ENCODE measurements at regions not wholly inside any gene's neighbourhood (a gene's known extent, or its start where the extent isn't known, plus 50 kb on each side); places are given as distances from the start of the nearest gene placed in this dataset.

GRCh38 chr7:67407392-67408071 lies 410.9 kb downstream of the TYW1 start:
- no peak for TF ChIP-seq CTCF (conservative IDR thresholded peaks at IDR 0.05; ENCODE audit: low read length)
- TF ChIP-seq EZH2phosphoT487 (IDR thresholded peaks at IDR 0.05; ENCODE audit: borderline replicate concordance), result no peak
- Histone ChIP-seq H3K4me1 (ENCODE audit: insufficient read depth, low read length, poor library complexity, severe bottlenecking) (no peaks in the 10 kb centered on the region), H3K9me3 (ENCODE audit: insufficient read depth, low read depth, low read length) (no peaks in the 10 kb centered on the region), H4K20me1 (ENCODE audit: insufficient read depth, low read length, poor library complexity, severe bottlenecking) (no peaks in the 10 kb centered on the region), H3K79me2 (ENCODE audit: insufficient read depth, low read length) (no peaks in the 10 kb centered on the region), H3F3A (ENCODE audit: low read depth) (no peaks in the 10 kb centered on the region), H3K36me3 (ENCODE audit: insufficient read depth, low read length) (no peaks in the 10 kb centered on the region), H2AFZ (ENCODE audit: low read length) (no peak overlapping the region), H3K9me2 (replicated peaks; ENCODE audit: low read depth, low read length) (no peaks in the 10 kb centered on the region), H3K4me2 (ENCODE audit: low read depth, low read length, poor library complexity, severe bottlenecking) (no peak overlapping the region), H3K4me3 (ENCODE audit: low read length, poor library complexity, severe bottlenecking) (no peak overlapping the region), H3K27me3 (ENCODE audit: insufficient read depth, low read length, poor library complexity, severe bottlenecking) (no peaks in the 10 kb centered on the region), H3K9ac (ENCODE audit: low read depth, low read length, poor library complexity, severe bottlenecking) (no peak overlapping the region)

- no peaks in the 10 kb centered on the region for H3K79me2 ChIP-seq (ENCODE audit: insufficient read depth, low read length)
- H3K4me2 ChIP-seq (ENCODE audit: low read depth, low read length, poor library complexity, severe bottlenecking), result no peak overlapping the region
- H3F3A ChIP-seq (ENCODE audit: low read depth), result no peaks in the 10 kb centered on the region
- no peaks in the 10 kb centered on the region for H3K9me3 ChIP-seq (ENCODE audit: insufficient read depth, low read depth, low read length)
- H3K27me3 ChIP-seq (ENCODE audit: insufficient read depth, low read length, poor library complexity, severe bottlenecking), result no peaks in the 10 kb centered on the region
- H4K20me1 ChIP-seq (ENCODE audit: insufficient read depth, low read length, poor library complexity, severe bottlenecking), result no peaks in the 10 kb centered on the region
- TF ChIP-seq CTCF (conservative IDR thresholded peaks at IDR 0.05; ENCODE audit: low read length) (no peak), EZH2phosphoT487 (IDR thresholded peaks at IDR 0.05; ENCODE audit: borderline replicate concordance) (no peak)
- no peaks in the 10 kb centered on the region for H3K9me2 ChIP-seq (replicated peaks; ENCODE audit: low read depth, low read length)
- no peaks in the 10 kb centered on the region for H3K36me3 ChIP-seq (ENCODE audit: insufficient read depth, low read length)
- H3K4me1 ChIP-seq (ENCODE audit: insufficient read depth, low read length, poor library complexity, severe bottlenecking), result no peaks in the 10 kb centered on the region
- H3K4me3 ChIP-seq (ENCODE audit: low read length, poor library complexity, severe bottlenecking), result no peak overlapping the region
- no peak overlapping the region for H3K9ac ChIP-seq (ENCODE audit: low read depth, low read length, poor library complexity, severe bottlenecking)
- no peak overlapping the region for H2AFZ ChIP-seq (ENCODE audit: low read length)
Measured at GRCh38 chr7:67408109-67408508, 411.5 kb downstream of the TYW1 start.

- Histone ChIP-seq H3K9me2 (replicated peaks; ENCODE audit: low read depth, low read length) (no peaks in the 10 kb centered on the region), H4K20me1 (ENCODE audit: insufficient read depth, low read length, poor library complexity, severe bottlenecking) (no peaks in the 10 kb centered on the region), H3K79me2 (ENCODE audit: insufficient read depth, low read length) (no peaks in the 10 kb centered on the region)
Measured at GRCh38 chr7:67413670-67414069, 417.0 kb downstream of the TYW1 start.

More at GRCh38 chr7:67413670-67414069, 417.0 kb downstream of the TYW1 start:
- Histone ChIP-seq H3K27me3 (ENCODE audit: insufficient read depth, low read length, poor library complexity, severe bottlenecking) (no peaks in the 10 kb centered on the region), H3K4me2 (ENCODE audit: low read depth, low read length, poor library complexity, severe bottlenecking) (no peak overlapping the region), H3K9ac (ENCODE audit: low read depth, low read length, poor library complexity, severe bottlenecking) (no peak overlapping the region), H3K36me3 (ENCODE audit: insufficient read depth, low read length) (no peaks in the 10 kb centered on the region), H3F3A (ENCODE audit: low read depth) (no peaks in the 10 kb centered on the region), H3K4me1 (ENCODE audit: insufficient read depth, low read length, poor library complexity, severe bottlenecking) (no peaks in the 10 kb centered on the region), H2AFZ (ENCODE audit: low read length) (no peak overlapping the region), H3K9me3 (ENCODE audit: insufficient read depth, low read depth, low read length) (no peaks in the 10 kb centered on the region), H3K4me3 (ENCODE audit: low read length, poor library complexity, severe bottlenecking) (no peak overlapping the region)
- TF ChIP-seq EZH2phosphoT487 (IDR thresholded peaks at IDR 0.05; ENCODE audit: borderline replicate concordance) (no peak), CTCF (conservative IDR thresholded peaks at IDR 0.05; ENCODE audit: low read length) (no peak)
